Adrenal gland (tissue), 5 donors: ENCODE measurements at regions not wholly inside any gene's neighbourhood (a gene's known extent, or its start where the extent isn't known, plus 50 kb on each side); places are given as distances from the start of the nearest gene placed in this dataset.

Experiments used
- POLR2A ChIP-seq, 2 donors: fragments of 450-650 bp; IDR thresholded peaks; one replicate each; pipeline ENCODE4 v1.6.1; 2017; ENCODE audit warnings: antibody characterized with exemption in 2 of 2, mild to moderate bottlenecking in 2 of 2, moderate library complexity in 1 of 2
- TF ChIP-seq, protein P1 (sequence below), 6 experiments: fragments of 450-650 bp in 4 of 6; fragments of 200-600 bp in 2 of 6; sonication (generic) in 1 of 6; IDR thresholded peaks; 1 replicate in 5 of 6; 2 replicates in 1 of 6; pipeline versions ENCODE4 v1.5.1 to v1.8.0; 2016 to 2021; ENCODE audit warnings: antibody characterized with exemption in 6 of 6, mild to moderate bottlenecking in 2 of 6, moderate library complexity in 1 of 6
- donor health status: DM: no; HTN: no; CAD: no.

DNA sequence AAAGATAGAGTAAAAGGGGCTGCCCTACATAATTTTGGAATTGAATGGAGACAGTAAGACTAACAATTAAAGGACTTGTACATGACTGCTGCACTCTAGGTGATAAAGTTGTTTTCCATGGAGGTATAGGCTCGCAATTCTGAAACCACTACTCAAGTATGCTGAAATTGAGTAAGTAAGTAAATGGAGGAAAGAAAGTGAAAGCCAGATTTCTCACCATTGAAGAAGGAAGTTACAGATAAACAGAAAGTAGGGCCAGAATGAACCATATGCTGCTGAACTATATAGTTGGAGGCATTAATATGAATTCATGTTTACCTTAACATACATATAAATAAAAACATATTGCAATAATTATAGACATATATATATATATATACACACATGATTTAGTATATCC, 225.7 kb upstream of the ST6GAL2 start:
- TF ChIP-seq, protein P1, sequence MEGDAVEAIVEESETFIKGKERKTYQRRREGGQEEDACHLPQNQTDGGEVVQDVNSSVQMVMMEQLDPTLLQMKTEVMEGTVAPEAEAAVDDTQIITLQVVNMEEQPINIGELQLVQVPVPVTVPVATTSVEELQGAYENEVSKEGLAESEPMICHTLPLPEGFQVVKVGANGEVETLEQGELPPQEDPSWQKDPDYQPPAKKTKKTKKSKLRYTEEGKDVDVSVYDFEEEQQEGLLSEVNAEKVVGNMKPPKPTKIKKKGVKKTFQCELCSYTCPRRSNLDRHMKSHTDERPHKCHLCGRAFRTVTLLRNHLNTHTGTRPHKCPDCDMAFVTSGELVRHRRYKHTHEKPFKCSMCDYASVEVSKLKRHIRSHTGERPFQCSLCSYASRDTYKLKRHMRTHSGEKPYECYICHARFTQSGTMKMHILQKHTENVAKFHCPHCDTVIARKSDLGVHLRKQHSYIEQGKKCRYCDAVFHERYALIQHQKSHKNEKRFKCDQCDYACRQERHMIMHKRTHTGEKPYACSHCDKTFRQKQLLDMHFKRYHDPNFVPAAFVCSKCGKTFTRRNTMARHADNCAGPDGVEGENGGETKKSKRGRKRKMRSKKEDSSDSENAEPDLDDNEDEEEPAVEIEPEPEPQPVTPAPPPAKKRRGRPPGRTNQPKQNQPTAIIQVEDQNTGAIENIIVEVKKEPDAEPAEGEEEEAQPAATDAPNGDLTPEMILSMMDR (IDR thresholded peaks at IDR 0.05) = no peak
- no peak for TF ChIP-seq POLR2A (IDR thresholded peaks at IDR 0.05)
